ENCODE measurements at regions not wholly inside any gene's neighbourhood (a gene's known extent, or its start where the extent isn't known, plus 50 kb on each side); places are given as distances from the start of the nearest gene placed in this dataset.
"Not testable (repeated sequence)": the region's sequence is repeated elsewhere in the genome, so short reads cannot be mapped to it uniquely, and the experiment has no call there.

DNA sequence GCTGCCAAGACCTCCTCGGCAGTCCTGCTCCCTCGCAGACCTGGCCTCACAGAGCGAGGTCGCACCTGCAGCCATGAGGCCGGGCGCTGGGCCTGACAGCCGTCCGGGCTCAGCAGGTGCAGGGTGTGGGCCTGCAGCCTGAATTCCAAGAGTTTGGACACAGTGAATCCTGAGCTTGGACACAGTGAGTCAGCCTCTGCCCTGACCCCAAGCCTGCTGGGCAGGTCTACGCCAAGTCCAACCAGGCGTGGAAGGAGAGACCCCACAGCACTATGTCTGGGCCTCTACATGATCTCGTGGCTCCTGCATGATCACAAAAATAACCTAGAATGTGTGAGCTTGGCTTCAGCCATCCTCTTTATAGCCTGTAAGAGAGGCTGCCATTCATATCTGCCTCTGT is 121.0 kb downstream of the C16orf95 start:
- no peak for DNase-seq (ENCODE audit: low read depth, low spot score)

DNA sequence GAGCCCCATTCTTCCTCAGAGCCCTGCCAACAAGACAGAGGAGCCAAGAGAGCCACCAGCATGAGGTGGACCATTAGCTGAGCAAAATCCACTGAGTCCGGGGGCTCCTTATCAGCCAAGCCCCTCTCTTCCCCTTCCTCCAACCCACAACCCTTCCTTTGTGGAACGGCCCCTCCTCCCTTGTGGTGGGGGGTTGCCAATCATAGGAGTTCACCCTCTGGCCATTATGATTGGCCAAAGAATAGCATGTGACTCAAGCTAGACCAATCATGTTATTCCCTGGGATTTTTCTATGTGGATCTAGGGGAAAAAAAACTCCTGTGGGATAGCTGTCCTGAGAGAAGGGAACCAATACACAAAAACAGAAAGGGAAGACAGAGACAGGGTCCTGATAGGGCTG is 120.5 kb downstream of the C16orf95 start:
- no peak for DNase-seq (ENCODE audit: low read depth, low spot score)

DNA sequence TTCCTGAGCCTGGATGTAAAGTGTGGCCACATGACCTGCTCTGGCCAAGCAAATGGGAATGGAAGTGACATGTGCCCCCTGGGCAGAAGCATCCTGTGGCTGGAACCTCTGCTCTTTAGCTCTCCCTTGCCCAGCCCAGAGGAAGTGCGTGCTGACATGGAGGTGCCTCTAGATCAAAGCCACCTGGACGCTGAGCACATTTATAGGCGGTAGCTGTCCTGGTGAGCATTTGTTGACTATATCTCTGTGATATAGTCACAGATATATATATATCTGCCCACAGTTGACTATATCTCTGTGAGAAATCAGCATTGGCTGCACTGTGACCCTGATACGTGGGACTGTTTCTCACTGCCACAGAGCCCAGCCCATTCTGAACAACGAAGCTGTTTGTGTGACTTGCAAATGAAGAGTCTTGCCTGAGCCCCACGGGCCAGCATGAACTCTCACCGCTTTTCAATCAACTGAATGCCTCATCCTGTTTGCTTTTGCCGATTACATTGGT is 118.8 kb downstream of the C16orf95 start:
- DNase-seq (ENCODE audit: low read depth, low spot score) = no peak

DNA sequence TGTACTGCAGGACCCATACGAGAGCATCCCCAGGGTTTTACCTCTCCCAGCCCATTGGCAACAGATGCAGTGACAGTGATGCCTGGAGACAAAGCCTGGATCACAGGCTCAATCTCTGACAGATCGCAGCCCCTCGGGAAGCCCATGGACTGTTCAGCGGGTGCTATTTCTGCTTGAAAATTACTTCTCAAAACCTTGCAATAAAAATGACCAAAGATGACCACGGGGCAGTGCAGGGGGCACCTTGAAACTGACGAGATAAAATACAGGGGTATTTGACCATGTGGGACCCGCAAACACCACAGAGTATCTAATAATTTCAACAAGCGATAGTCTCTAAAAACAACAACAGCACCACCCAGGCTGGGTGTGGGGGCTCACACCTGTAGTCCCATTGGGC is 118.3 kb downstream of the C16orf95 start:
- DNase-seq (ENCODE audit: low read depth, low spot score) = no peak

DNA sequence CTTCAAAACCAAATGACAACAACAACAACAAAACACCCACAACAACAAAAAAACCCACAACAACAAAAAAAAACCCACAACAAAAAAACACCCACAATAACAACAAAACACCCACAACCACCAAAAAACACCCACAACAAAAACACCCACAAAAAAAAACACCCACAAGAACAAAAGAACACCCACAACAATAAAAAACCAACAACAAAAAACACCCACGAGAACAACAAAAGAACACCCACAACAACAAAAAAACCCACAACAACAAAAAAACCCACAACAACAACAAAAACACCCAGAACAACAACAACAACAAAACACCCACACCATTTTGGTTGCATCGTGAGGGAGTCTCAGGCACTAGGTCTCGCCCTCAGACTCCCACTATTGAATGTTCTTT is 117.8 kb downstream of the C16orf95 start:
- no peak for DNase-seq (ENCODE audit: low read depth, low spot score)

DNA sequence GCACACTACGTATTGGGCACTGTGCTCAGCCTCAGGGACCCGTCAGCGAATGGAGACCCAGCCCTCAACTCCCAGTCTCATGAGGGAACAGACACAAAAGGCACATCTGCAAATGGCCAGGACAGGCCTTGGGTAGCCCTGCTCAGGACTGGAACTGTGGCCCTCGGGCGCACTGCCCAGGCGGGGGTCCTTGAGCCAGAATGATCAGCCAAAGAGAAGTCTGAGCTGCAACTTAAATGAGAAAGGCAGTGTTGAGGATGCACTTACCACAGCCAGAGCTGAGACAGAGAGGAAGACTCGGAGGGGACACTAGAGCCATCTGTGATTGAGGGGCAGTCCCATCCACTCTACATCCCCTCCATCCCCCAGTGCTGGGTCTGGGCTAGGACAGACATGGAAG is 117.3 kb downstream of the C16orf95 start:
- DNase-seq (ENCODE audit: low read depth, low spot score) = no peak

DNA sequence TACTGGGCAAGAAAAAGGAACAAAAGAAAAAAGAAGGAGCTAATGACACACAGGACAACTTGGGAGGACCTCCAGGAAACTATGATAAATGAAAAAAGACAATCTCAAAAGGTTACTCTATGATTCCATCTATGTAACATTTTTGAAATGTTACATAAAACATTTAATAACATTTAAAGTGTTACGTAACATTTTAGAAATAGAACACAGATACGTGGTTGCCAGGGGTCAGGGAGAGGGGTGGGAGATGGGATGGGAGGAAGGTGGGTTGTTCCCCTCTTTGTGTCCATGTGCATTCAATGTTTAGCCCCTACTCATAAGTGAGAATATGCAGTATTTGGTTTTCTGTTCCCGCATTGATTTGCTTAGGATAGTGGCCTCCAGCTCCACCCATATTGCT is 116.6 kb downstream of the C16orf95 start:
- no peak for DNase-seq (ENCODE audit: low read depth, low spot score)

DNA sequence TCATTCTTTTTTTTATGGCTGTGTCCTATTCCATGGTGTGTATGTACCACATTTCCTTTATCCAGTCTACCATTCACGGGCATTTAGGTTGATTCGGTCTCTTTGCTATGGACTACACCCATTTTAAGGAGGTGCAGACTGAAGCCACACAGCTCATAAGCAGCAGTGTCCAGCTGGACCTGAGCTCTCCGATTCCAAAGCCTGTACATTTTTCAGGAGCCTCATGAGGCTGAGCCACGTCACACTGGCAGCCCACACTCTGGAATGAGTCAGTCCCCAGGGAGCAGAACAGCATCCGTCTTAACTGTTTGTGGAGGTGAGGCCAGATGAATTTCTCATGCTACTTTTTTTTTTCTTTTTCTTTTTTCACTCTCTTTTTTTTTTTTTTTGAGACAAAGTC is 116.1 kb downstream of the C16orf95 start:
- DNase-seq (ENCODE audit: low read depth, low spot score) = peak; percentile 94

DNA sequence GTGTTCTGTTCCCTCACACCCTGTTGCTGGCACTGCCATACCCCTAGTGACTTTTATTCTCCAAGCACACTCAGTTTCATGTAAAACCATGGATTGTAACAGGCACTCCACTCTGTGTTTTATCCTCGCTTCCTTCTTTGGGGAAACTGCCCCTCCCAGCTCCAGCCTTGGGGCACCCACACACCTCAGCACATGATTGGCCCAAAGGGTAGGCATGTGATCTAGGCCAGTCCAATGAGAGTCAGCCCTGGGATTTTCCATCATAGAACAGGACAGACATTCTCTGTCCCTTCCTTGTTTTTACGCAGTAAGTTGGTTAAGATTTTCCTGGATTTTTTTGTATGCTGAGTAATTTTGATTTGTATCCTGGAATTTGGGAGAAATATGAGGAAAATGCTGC is 115.4 kb downstream of the C16orf95 start:
- DNase-seq (ENCODE audit: low read depth, low spot score) = no peak

DNA sequence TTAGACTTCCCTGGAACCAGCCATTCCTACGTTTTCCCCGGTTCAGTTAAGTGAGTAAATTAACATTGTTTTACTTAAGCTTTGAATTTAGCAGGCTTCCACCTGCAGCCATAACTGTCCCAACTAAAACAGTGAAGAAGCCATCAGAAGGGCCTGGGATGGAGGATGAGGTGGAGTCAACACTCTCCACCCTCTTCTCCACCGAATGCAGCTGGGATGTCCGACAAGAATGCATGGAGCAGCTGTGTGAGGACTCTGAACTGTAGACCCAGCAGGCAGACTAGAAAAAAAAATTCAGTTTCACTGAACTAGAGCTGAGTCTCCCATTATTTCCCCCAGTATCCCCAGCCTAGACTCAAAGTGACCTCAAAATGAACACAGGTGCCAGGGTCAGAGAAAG is 114.8 kb downstream of the C16orf95 start:
- no peak for DNase-seq (ENCODE audit: low read depth, low spot score)

DNA sequence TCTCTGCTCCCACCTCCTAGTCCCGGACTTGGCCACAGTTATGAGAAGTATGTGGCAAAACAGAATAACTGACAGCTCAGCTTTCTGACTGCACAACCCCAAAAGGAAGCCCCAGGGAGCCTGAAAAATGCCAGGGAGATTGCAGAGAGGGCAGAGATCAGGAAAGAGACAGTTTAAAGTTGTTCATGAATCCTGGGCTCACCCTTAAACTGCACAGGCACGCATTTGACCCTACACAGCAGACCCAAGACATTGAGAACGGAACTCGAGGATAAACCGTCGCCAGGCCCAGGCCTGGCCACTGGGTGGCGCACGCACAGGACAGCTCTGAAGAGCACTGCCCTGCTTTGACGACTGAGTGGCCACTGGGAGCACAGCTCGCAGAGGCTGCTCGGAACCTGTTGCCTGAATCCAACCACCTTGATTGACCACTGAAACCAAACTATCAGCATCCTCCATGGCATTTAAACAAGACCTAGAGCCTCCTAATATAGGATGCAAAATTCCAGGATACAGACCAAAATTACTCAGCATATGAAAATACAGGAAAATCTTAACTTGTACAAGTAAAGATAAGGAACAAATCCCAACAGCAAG is 114.0 kb downstream of the C16orf95 start:
- DNase-seq (ENCODE audit: low read depth, low spot score) = peak; percentile 75

DNA sequence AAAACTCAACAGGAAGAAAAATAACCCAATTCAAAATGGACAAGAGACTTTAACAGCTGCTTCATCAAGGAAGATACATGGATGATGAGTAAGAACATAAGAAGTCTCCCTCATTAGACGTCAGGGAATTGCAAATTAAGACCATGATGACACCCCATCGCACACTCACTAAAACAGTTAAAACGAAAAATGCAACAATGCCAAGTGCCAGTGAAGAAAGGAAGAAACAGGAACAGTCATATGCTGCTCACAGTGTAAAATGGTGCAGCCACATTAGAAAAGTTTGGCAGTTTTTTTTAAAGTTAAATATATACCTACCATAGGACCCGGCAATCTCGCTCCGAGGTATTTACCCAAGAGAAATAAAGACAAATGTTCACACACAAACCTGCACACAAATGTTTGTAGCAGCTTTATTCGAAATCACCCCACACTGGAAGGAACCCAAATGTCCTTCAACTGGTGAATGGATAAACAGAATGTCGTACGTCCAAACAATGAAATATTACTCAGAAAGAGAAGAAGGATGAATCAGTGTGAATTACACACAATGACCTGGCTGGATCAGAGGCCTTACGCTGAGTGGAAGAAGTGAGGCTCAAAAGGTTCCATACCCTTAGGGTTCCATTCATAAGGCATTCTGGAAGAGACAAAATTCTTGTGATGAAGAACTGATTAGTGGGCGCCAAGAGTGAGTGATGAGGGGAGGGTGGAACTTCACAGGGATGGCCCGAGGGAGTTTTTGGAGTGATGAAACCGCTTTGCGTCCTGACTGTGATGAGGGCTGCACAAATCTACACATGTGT is 110.3 kb downstream of the C16orf95 start:
- no peak for DNase-seq (ENCODE audit: low read depth, low spot score)

DNA sequence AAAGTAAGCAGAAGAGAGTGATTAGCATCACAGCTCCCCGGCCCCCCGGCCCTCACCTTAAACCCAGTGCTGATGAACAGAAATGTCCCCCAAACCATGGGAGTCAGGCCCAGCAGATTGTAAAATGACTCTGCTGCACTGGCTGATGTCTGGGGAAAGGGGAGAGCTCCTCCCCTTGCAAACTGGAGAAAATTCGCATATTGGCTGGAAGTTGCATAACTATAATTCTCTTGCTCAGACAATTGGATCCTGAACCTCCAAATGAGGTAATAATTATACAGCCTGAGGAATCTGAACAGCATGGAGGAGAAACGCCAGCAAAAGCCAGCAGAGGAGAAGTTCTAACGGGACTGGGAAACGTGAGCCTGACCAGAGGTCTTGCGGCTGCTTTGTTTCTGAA is 109.7 kb downstream of the C16orf95 start:
- no peak for DNase-seq (ENCODE audit: low read depth, low spot score)

DNA sequence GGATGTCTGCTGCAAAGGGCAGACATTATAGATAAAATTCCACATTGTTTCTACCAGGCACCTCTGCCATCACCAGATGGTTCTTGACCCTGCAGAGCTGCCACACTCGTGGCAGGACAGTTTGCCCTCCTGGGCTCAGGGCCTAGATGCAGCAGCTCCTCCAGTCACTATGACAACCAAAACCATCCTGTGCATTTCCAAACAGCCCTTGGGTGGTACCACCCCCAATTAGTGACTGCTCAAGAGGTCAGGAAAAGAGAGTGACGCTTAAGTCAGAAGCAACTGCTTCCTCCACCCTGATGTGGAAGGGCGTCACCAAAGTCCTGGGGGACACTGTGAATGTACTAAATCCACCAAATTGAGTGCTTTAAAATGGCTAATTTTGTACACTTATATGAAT is 109.2 kb downstream of the C16orf95 start:
- no peak for DNase-seq (ENCODE audit: low read depth, low spot score)

DNA sequence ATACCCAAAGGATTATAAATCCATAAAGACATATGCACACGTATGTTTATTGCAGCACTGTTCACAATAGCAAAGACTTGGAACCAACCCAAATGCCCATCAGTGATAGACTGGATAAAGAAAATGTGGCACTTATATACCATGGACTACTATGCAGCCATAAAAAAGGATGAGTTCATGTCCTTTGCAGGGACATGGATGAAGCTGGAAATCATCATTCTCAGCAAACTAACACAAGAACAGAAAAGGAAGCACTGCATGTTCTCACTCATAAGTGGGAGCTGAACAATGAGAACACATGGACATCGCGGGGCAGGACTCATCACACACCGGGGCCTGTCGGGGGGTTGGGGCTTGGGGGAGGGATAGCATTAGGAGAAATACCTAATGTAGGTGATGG is 108.2 kb downstream of the C16orf95 start:
- DNase-seq (ENCODE audit: low read depth, low spot score) = not testable (repeated sequence)

DNA sequence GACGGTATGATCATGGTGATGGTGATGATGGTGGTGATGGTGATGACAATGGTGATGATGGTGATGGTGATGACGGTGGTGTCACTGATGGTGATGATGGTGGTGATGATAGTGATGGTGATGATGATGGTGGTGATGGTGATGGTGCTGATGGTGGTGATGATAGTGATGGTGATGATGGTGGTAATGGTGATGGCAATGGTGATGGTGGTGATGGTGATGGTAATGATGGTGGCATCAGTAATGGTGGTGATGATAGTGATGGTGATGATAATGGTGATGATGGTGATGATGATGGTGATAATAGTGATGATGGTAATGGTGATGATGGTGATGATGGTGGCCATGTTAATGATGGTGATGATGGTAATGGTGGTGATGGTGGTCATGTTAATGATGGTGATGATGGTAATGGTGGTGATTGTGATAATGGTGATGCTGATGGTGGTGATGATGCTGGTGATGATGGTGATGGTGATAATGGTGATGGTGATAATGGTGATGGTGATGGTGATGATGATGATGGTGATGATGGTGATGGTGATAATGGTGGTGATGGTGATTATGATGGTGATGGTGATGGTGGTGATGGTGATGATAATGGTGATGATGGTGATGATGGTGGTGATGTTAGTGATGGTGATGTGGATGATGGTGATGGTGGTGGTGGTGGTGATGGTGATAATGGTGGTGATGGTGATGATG is 107.2 kb downstream of the C16orf95 start:
- DNase-seq (ENCODE audit: low read depth, low spot score) = no peak

DNA sequence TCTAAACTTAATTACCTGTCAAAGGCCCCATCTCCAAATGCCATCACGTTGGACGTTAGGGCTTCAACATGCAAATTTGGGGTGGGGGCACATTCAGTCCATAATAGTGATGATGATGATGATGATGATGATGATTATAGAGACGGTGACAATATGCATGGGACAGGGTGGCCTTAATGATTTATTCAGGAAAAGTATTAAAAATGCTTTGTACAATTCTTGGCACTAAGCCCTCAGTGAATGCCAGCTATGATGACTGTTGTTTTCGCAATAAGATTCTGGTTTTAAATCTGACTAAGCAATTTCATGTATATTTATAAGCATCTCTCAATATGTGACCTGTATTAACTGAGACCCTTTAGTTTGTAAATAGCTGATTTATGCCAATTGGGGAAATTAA is 106.3 kb downstream of the C16orf95 start:
- DNase-seq (ENCODE audit: low read depth, low spot score) = no peak

DNA sequence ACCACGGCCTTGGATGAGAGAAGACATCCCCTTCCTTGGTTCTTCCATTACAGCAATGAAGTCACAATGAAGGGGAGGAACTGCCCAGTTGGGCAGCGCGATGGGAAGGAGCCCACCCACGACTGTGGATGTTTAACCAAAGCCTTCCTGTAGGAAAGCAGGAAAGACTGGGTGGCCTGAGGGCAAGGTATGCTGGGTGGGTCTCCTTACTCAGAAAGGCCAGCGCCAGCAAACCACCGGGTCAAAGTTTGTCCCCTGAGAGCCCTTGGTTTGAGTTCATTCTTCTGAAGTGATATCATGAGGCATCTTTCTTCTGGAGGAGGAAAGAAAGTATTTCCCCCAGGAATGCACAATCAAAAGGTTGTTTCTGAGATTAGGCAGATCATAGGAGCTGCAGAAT is 105.2 kb downstream of the C16orf95 start:
- no peak for DNase-seq (ENCODE audit: low read depth, low spot score)

DNA sequence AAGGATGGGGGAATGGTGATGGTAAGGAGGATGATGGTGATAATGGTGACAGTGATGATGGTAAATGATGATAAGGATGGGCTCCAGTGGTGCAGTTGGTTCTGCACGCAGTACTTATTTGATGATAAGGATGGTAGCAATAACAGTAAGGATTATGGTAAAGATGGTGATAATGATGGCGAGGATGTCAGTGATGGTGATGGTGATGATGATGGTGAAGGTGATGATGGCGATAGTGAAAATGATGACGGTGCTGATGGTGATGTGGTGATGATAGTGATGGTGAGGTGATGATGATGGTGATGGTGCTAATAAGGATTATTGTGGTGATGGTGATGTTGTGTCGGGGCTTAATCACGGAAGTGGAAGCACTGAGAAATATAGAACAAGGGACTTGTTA is 103.7 kb downstream of the C16orf95 start:
- DNase-seq (ENCODE audit: low read depth, low spot score) = no peak

DNA sequence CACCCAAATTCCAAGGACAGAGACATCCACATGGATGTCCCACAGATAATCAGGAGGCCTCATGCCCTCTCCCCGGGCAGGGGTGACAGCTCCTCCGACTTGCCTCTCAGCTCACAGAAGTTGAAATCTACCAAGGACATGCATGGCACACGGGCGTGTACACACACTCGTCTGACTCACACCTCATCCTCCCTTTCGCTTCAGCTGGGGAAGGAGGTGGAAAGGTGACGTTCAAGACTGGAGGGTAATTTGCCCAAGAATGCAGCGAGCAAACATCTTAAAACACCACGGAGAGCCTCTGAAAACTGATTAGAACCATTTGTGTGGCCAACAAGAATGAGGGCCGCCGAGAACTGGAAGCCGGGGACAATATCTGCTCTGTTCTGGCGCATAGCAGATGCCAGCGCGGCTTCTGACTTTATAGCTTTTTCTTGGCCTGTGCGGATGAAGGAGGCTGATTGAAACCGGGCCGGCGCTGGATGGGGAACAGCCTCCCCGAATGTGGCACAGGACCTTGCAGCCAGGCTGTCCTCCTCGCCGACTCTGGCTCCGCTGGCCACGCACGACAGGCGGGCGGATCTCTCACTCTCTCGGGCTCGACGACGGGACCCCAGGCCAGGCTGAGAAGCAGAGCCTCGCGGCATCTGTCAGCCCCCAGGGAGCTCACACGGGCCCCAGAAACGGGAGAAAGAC is 100.9 kb downstream of the C16orf95 start:
- no peak for DNase-seq (ENCODE audit: low read depth, low spot score)

DNA sequence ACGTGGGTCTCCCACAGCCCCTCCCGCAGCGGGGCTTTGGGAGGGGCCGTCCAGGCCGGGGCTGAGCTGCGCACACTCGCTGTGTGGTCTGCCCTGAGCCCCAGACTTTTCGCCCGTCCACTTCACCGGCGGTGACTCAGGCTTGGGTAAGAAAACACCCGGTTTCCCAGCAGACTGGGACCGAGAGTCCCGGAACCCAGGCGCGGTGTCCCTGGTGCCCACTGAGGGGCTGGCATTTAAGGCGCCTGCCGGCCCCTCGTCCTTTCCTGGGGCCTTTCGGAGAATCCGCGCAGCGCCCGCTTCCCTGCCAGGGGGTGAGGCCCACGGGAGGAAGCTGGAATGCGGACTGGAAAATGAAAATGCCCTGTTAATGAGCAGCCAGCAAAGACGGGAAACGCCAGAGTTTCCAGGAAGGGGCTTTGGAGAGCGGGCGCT is 100.3 kb downstream of the C16orf95 start:
- no peak for DNase-seq (ENCODE audit: low read depth, low spot score)

DNA sequence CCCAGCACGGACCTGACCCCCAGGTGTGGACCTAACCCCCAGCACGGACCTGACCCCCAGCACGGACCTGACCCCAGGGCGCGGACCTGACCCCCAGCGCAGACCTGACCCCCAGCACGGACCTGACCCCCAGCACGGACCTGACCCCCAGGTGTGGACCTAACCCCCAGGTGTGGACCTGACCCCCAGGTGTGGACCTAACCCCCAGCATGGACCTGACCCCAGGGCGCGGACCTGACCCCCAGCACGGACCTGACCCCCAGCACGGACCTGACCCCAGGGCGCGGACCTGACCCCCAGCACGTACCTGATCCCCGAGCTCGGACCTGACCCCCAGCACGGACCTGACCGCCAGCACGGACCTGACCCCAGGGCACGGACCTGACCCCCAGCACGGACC is 99.4 kb downstream of the C16orf95 start:
- not testable (repeated sequence) for DNase-seq (ENCODE audit: low read depth, low spot score)
